ENCODE measurements at regions not wholly inside any gene's neighbourhood (a gene's known extent, or its start where the extent isn't known, plus 50 kb on each side); places are given as distances from the start of the nearest gene placed in this dataset.
A peak's percentile ranks its signal among the peaks of the same experiment; 100 is the strongest.

DNA sequence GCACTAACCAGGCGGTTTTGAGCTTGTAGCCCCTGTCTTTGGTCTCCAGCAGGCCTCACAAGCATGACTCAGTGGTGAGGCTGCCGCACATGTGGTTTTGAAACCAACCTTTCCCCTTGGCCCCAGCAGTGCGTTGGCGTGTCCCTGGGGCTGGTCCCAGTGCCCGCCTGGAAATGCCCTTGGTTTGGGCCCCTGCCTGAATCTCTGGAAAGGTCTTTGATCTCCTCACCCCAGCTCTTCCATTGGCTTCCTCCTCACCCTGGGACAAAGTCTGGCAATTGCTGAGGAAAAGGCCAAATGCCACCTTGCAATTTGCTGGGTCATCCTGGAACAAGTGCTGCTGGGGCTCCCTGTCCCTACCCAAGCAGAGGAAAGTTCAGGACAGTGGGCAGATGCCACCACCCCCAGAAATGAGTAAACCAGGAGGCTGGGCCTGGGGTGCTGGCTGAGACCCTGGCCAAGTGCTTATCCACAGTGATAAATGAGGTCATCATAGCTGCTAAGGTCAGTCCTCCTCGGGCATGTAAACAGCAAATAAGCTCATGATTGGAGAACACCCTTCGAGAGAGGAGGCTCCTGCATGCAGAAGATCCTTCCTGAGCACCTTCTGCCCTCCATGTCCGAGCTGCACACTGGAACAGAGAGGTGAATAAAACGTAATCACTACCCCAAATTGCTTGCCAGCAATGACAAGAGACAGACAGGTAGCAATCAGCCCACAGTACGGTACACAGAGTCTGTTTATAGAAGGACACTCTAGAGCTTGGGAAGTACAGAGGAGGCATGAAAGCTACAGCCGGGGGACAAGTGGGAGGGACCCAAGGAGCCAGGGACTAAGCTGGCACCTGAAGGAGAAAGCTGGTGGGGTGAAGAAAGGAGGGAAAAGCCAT is 98.9 kb upstream of the CPEB4 start (continued):
- TF ChIP-seq, protein P1, sequence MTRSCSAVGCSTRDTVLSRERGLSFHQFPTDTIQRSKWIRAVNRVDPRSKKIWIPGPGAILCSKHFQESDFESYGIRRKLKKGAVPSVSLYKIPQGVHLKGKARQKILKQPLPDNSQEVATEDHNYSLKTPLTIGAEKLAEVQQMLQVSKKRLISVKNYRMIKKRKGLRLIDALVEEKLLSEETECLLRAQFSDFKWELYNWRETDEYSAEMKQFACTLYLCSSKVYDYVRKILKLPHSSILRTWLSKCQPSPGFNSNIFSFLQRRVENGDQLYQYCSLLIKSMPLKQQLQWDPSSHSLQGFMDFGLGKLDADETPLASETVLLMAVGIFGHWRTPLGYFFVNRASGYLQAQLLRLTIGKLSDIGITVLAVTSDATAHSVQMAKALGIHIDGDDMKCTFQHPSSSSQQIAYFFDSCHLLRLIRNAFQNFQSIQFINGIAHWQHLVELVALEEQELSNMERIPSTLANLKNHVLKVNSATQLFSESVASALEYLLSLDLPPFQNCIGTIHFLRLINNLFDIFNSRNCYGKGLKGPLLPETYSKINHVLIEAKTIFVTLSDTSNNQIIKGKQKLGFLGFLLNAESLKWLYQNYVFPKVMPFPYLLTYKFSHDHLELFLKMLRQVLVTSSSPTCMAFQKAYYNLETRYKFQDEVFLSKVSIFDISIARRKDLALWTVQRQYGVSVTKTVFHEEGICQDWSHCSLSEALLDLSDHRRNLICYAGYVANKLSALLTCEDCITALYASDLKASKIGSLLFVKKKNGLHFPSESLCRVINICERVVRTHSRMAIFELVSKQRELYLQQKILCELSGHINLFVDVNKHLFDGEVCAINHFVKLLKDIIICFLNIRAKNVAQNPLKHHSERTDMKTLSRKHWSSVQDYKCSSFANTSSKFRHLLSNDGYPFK (CRISPR knock-in tag; IDR thresholded peaks at IDR 0.05; ENCODE audit: borderline replicate concordance), result no peak
- TF ChIP-seq, protein P2, sequence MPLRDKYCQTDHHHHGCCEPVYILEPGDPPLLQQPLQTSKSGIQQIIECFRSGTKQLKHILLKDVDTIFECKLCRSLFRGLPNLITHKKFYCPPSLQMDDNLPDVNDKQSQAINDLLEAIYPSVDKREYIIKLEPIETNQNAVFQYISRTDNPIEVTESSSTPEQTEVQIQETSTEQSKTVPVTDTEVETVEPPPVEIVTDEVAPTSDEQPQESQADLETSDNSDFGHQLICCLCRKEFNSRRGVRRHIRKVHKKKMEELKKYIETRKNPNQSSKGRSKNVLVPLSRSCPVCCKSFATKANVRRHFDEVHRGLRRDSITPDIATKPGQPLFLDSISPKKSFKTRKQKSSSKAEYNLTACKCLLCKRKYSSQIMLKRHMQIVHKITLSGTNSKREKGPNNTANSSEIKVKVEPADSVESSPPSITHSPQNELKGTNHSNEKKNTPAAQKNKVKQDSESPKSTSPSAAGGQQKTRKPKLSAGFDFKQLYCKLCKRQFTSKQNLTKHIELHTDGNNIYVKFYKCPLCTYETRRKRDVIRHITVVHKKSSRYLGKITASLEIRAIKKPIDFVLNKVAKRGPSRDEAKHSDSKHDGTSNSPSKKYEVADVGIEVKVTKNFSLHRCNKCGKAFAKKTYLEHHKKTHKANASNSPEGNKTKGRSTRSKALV (CRISPR knock-in tag; IDR thresholded peaks at IDR 0.05), result no peak
- TF ChIP-seq MYC (CRISPR knock-in tag; IDR thresholded peaks at IDR 0.05; ENCODE audit: borderline replicate concordance) (peak; percentile 76; the same call in 1 of the 2 replicates), ZNF7 (CRISPR knock-in tag; IDR thresholded peaks at IDR 0.05) (peak; percentile 80; the same call in 1 of the 2 replicates), HOXA3 (CRISPR knock-in tag; IDR thresholded peaks at IDR 0.05) (peak; percentile 30; the same call in 1 of the 2 replicates), RFXANK (CRISPR knock-in tag; IDR thresholded peaks at IDR 0.05) (no peak), PHF21A (CRISPR knock-in tag; IDR thresholded peaks at IDR 0.05) (peak; percentile 84; the same call in 1 of the 2 replicates), BRCA1 (CRISPR knock-in tag; IDR thresholded peaks at IDR 0.05) (0 out of 2 replicates have a peak, but pooled peaks have one; percentile 31), MAFK (conservative IDR thresholded peaks at IDR 0.05 in 1 of 2, IDR thresholded peaks at IDR 0.05 in 1 of 2; ENCODE audit: low read length in 2 of 2) (peak in 1 of 2 experiments; percentile 53; a peak in 2 of 4 replicates)
- TF ChIP-seq, protein P3, sequence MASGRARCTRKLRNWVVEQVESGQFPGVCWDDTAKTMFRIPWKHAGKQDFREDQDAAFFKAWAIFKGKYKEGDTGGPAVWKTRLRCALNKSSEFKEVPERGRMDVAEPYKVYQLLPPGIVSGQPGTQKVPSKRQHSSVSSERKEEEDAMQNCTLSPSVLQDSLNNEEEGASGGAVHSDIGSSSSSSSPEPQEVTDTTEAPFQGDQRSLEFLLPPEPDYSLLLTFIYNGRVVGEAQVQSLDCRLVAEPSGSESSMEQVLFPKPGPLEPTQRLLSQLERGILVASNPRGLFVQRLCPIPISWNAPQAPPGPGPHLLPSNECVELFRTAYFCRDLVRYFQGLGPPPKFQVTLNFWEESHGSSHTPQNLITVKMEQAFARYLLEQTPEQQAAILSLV (CRISPR knock-in tag; IDR thresholded peaks at IDR 0.05; ENCODE audit: borderline replicate concordance), result 0 out of 2 replicates have a peak, but pooled peaks have one; percentile 24
- TF ChIP-seq, protein P4, sequence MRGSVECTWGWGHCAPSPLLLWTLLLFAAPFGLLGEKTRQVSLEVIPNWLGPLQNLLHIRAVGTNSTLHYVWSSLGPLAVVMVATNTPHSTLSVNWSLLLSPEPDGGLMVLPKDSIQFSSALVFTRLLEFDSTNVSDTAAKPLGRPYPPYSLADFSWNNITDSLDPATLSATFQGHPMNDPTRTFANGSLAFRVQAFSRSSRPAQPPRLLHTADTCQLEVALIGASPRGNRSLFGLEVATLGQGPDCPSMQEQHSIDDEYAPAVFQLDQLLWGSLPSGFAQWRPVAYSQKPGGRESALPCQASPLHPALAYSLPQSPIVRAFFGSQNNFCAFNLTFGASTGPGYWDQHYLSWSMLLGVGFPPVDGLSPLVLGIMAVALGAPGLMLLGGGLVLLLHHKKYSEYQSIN (CRISPR knock-in tag; IDR thresholded peaks at IDR 0.05; ENCODE audit: borderline replicate concordance), result no peak
- TF ChIP-seq, protein P5, sequence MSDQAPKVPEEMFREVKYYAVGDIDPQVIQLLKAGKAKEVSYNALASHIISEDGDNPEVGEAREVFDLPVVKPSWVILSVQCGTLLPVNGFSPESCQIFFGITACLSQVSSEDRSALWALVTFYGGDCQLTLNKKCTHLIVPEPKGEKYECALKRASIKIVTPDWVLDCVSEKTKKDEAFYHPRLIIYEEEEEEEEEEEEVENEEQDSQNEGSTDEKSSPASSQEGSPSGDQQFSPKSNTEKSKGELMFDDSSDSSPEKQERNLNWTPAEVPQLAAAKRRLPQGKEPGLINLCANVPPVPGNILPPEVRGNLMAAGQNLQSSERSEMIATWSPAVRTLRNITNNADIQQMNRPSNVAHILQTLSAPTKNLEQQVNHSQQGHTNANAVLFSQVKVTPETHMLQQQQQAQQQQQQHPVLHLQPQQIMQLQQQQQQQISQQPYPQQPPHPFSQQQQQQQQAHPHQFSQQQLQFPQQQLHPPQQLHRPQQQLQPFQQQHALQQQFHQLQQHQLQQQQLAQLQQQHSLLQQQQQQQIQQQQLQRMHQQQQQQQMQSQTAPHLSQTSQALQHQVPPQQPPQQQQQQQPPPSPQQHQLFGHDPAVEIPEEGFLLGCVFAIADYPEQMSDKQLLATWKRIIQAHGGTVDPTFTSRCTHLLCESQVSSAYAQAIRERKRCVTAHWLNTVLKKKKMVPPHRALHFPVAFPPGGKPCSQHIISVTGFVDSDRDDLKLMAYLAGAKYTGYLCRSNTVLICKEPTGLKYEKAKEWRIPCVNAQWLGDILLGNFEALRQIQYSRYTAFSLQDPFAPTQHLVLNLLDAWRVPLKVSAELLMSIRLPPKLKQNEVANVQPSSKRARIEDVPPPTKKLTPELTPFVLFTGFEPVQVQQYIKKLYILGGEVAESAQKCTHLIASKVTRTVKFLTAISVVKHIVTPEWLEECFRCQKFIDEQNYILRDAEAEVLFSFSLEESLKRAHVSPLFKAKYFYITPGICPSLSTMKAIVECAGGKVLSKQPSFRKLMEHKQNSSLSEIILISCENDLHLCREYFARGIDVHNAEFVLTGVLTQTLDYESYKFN (CRISPR knock-in tag; conservative IDR thresholded peaks at IDR 0.05), result peak; percentile 83

All from HepG2 (cell line).